ENCODE measurements at regions not wholly inside any gene's neighbourhood (a gene's known extent, or its start where the extent isn't known, plus 50 kb on each side); places are given as distances from the start of the nearest gene placed in this dataset.
A peak's percentile ranks its signal among the peaks of the same experiment; 100 is the strongest.

GRCh38 chr21:24861471-24861870 is 745.8 kb downstream of the MRPL39 start:
- DNase-seq, result no peak

GRCh38 chr21:24856326-24856725 is 751.0 kb downstream of the MRPL39 start:
- DNase-seq, result no peak

- DNase-seq, result no peak
These were observed 754.6 kb downstream of the MRPL39 start for GRCh38 chr21:24852610-24853195.

- no peak for DNase-seq
These were observed 757.2 kb downstream of the MRPL39 start for GRCh38 chr21:24850121-24850520.

GRCh38 chr21:24844671-24845070 is 762.6 kb downstream of the MRPL39 start:
- DNase-seq, result no peak

- DNase-seq, result no peak
These were observed 767.0 kb downstream of the MRPL39 start for GRCh38 chr21:24840287-24840686.

- DNase-seq, result no peak
These were observed 774.3 kb downstream of the MRPL39 start for GRCh38 chr21:24832961-24833360.

GRCh38 chr21:24829397-24829796 is 777.9 kb downstream of the MRPL39 start:
- DNase-seq, result no peak

GRCh38 chr21:24826822-24827221 is 780.5 kb downstream of the MRPL39 start:
- DNase-seq, result no peak

GRCh38 chr21:24825348-24825747 is 781.9 kb downstream of the MRPL39 start:
- DNase-seq, result no peak

- no peak for DNase-seq
These were observed 783.1 kb downstream of the MRPL39 start for GRCh38 chr21:24824209-24824608.

- no peak for DNase-seq
These were observed 784.0 kb downstream of the MRPL39 start for GRCh38 chr21:24823247-24823646.

GRCh38 chr21:24785033-24785432 is 822.2 kb downstream of the MRPL39 start:
- DNase-seq, result no peak

- no peak for DNase-seq
These were observed 826.1 kb downstream of the MRPL39 start for GRCh38 chr21:24781146-24781545.

GRCh38 chr21:24759348-24760075 is 847.8 kb downstream of the MRPL39 start:
- DNase-seq, result peak; percentile 22

- no peak for DNase-seq
These were observed 869.2 kb downstream of the MRPL39 start for GRCh38 chr21:24738063-24738462.

GRCh38 chr21:24737296-24737850 is 869.9 kb downstream of the MRPL39 start:
- DNase-seq, result no peak

- no peak for DNase-seq
These were observed 876.6 kb downstream of the MRPL39 start for GRCh38 chr21:24730661-24731060.

- no peak for DNase-seq
These were observed 877.7 kb downstream of the MRPL39 start for GRCh38 chr21:24729568-24729967.

GRCh38 chr21:24727803-24728440 is 879.4 kb downstream of the MRPL39 start:
- no peak for DNase-seq

- no peak for DNase-seq
These were observed 890.9 kb downstream of the MRPL39 start for GRCh38 chr21:24716281-24716918.

- no peak for DNase-seq
These were observed 892.6 kb downstream of the MRPL39 start for GRCh38 chr21:24714646-24715200.

GRCh38 chr21:24705201-24705600 is 902.1 kb downstream of the MRPL39 start:
- DNase-seq, result no peak

All from GF-D8 (cell line).